Cerebellar nuclear complex (tissue), 1 donor: ENCODE measurements at regions not wholly inside any gene's neighbourhood (a gene's known extent, or its start where the extent isn't known, plus 50 kb on each side); places are given as distances from the start of the nearest gene placed in this dataset.

Experiments used
- DNase-seq, 2 experiments: peaks; one replicate each; lab custom pipeline; 2025; lab: John Stamatoyannopoulos, UW

GRCh38 chr7:25553580-25554291 lies 325.4 kb upstream of the NPVF start:
- DNase-seq, result no peak

- DNase-seq, result no peak
These were observed 329.2 kb upstream of the NPVF start for GRCh38 chr7:25557379-25557917.

GRCh38 chr7:25557930-25558329 lies 329.6 kb upstream of the NPVF start:
- no peak for DNase-seq

- DNase-seq, result no peak
These were observed 330.3 kb upstream of the NPVF start for GRCh38 chr7:25558605-25559004.

- no peak for DNase-seq
These were observed 331.5 kb upstream of the NPVF start for GRCh38 chr7:25559581-25560367.

- no peak for DNase-seq
These were observed 334.4 kb upstream of the NPVF start for GRCh38 chr7:25562673-25563182.

- DNase-seq, result no peak
These were observed 336.7 kb upstream of the NPVF start for GRCh38 chr7:25565002-25565401.

- DNase-seq, result no peak
These were observed 337.7 kb upstream of the NPVF start for GRCh38 chr7:25565949-25566348.

GRCh38 chr7:25567430-25567829 lies 339.1 kb upstream of the NPVF start:
- DNase-seq, result no peak

- DNase-seq, result no peak
These were observed 341.5 kb upstream of the NPVF start for GRCh38 chr7:25569765-25570164.

- DNase-seq, result no peak
These were observed 344.1 kb upstream of the NPVF start for GRCh38 chr7:25572423-25572822.

- no peak for DNase-seq
These were observed 346.5 kb upstream of the NPVF start for GRCh38 chr7:25574828-25575227.

- DNase-seq, result no peak
These were observed 347.3 kb upstream of the NPVF start for GRCh38 chr7:25575634-25576033.

GRCh38 chr7:25578991-25579777 lies 350.9 kb upstream of the NPVF start:
- DNase-seq, result no peak

- no peak for DNase-seq
These were observed 351.4 kb upstream of the NPVF start for GRCh38 chr7:25579778-25580075.

GRCh38 chr7:25580141-25580540 lies 351.9 kb upstream of the NPVF start:
- DNase-seq, result no peak

GRCh38 chr7:25583621-25584020 lies 355.3 kb upstream of the NPVF start:
- no peak for DNase-seq

- DNase-seq, result no peak
These were observed 356.0 kb upstream of the NPVF start for GRCh38 chr7:25584112-25584938.

GRCh38 chr7:25586513-25586912 lies 358.2 kb upstream of the NPVF start:
- DNase-seq, result no peak

- DNase-seq, result no peak
These were observed 365.8 kb upstream of the NPVF start for GRCh38 chr7:25594122-25594521.

GRCh38 chr7:25594728-25595127 lies 366.4 kb upstream of the NPVF start:
- DNase-seq, result no peak

- no peak for DNase-seq
These were observed 367.7 kb upstream of the NPVF start for GRCh38 chr7:25595996-25596395.
